DOHH2 (cell line): ENCODE measurements at regions not wholly inside any gene's neighbourhood (a gene's known extent, or its start where the extent isn't known, plus 50 kb on each side); places are given as distances from the start of the nearest gene placed in this dataset.

ENCODE experiments used
- CTCF ChIP-seq: fragments of 200-600 bp; sonication (generic); IDR thresholded peaks from one replicate; pipeline ENCODE4 v1.5.1; 2014; ENCODE audit warnings: antibody characterized with exemption, mild to moderate bottlenecking, low read depth, low read length; ENCODE audit not compliant: poor library complexity, severe bottlenecking
- EZH2phosphoT487 ChIP-seq: fragments of 200-600 bp; sonication (generic); IDR thresholded peaks from 2 replicates; pipeline ENCODE4 v1.6.1; 2017; ENCODE audit warnings: borderline replicate concordance, mild to moderate bottlenecking, antibody characterized with exemption, low read length, moderate library complexity, mixed read lengths

DNA sequence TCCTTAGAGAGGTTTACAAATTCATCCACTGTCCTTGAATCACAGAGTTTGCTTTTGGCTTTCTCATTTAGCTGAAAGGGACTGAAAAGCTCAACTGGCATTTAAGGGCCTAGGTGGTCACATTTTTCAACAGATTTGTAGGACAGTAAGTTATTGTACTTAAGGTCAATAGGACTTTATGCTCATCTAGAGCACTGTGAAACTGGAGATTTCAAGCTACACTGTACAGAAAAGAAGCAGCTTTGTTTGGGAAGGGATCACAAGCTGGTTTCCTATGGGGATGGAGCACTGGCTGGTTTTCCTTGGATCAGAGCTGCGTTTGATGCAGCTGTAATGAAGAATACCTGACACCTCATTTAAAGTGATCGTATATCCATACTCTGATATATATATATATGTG lies 482.7 kb downstream of the FBXO15 start:
- TF ChIP-seq CTCF, result no peak
- TF ChIP-seq EZH2phosphoT487, result no peak
